ENCODE measurements at regions not wholly inside any gene's neighbourhood (a gene's known extent, or its start where the extent isn't known, plus 50 kb on each side); places are given as distances from the start of the nearest gene placed in this dataset.

DNA sequence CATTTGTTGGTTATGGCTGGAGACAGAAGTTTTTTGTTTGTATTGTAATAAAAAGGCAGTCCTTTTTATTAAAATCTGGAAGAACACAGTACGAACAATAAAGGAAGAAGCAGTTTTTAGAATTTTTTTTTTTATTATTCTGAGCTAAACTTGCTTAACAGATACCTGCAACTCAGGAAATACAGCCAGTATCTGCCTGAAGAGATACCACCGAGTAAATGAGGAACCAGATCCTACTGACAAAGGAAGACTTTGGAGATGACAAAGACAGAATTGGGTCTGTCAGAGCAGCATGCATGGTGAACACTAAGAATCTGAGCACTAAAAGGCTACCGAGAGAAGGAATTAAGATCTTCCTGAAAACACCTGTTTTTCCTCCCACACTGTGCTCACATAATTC, 1335.9 kb upstream of the SORCS1 start:
- H4K91ac ChIP-seq (ENCODE audit: insufficient read length, low read depth, low read length) = no peak overlapping the region
- Mint-ChIP-seq H3K27ac (no peak overlapping the region), H3K27me3 (ENCODE audit: low read depth) (no peaks in the 10 kb centered on the region), H3K36me3 (ENCODE audit: insufficient read depth in 1 of 3, low read depth in 3 of 3) (peaks cover 2 to 13% (median 3%) of the 10 kb centered on the region in 3 experiments; a peak in 4 of 7 replicates), H3K4me1 (no peaks in the 10 kb centered on the region), H3K9me3 (peaks cover 11 to 24% of the 10 kb centered on the region in 2 experiments), H3K4me3 (no peak overlapping the region)
- no peak overlapping the region for H3T11ph ChIP-seq (ENCODE audit: low read length)
- no peak overlapping the region for H2AK5ac ChIP-seq (ENCODE audit: insufficient read length, low read length)
- no peak overlapping the region for H3K18ac ChIP-seq (ENCODE audit: insufficient read length, low read depth, low read length)
- H3K27me3 ChIP-seq (ENCODE audit: insufficient read depth, low read length) = no peaks in the 10 kb centered on the region
- H3K4ac ChIP-seq (ENCODE audit: low read depth, low read length) = no peak overlapping the region
- H2BK15ac ChIP-seq (ENCODE audit: low read depth, low read length) = no peak overlapping the region
- no peak overlapping the region for H2AFZ ChIP-seq (ENCODE audit: low read length)
- H2BK120ac ChIP-seq (ENCODE audit: low read depth, low read length, poor library complexity, severe bottlenecking) = no peak overlapping the region
- H3K14ac ChIP-seq (ENCODE audit: insufficient read depth, low read length) = no peak overlapping the region
- H3K79me1 ChIP-seq (ENCODE audit: insufficient read depth, low read depth, low read length, poor library complexity, severe bottlenecking) = no peaks in the 10 kb centered on the region
- H3K56ac ChIP-seq (ENCODE audit: insufficient read length, low read depth, low read length) = no peak overlapping the region
- no peak overlapping the region for H4K5ac ChIP-seq (ENCODE audit: insufficient read length, low read depth, low read length)
- H3K23me2 ChIP-seq (ENCODE audit: insufficient read length, low read depth, low read length, poor library complexity, severe bottlenecking) = no peaks in the 10 kb centered on the region
- no peaks in the 10 kb centered on the region for H4K20me1 ChIP-seq (ENCODE audit: control insufficient read depth, insufficient read depth, insufficient read length)
- H3K27ac ChIP-seq (ENCODE audit: insufficient read length, low read depth, low read length) = no peak overlapping the region
- no CpG with 5 or more reads among the region's 3 CpGs for WGBS (ENCODE audit: extremely low coverage, insufficient read length, low lambda C conversion rate)
- H3K23ac ChIP-seq (ENCODE audit: insufficient read length, low read depth, low read length) = no peak overlapping the region
- H3K79me2 ChIP-seq (ENCODE audit: insufficient read depth, low read length) = no peaks in the 10 kb centered on the region
- no peak overlapping the region for H4K8ac ChIP-seq (replicated peaks; ENCODE audit: insufficient read length, low read depth, low read length)
- no peaks in the 10 kb centered on the region for H3K4me1 ChIP-seq (ENCODE audit: insufficient read depth, low read length)
- no peak overlapping the region for H3K9ac ChIP-seq (ENCODE audit: extremely low read depth, insufficient read length, low read length)
- H2BK20ac ChIP-seq (ENCODE audit: low read depth, low read length, poor library complexity, severe bottlenecking) = no peak overlapping the region
- no peak overlapping the region for H2BK12ac ChIP-seq (ENCODE audit: insufficient read length, low read depth, low read length)
- H3K4me2 ChIP-seq (ENCODE audit: insufficient read depth, insufficient read length, low read length) = no peak overlapping the region
- no peak overlapping the region for H2BK5ac ChIP-seq (ENCODE audit: insufficient read length, low read length)
- peaks cover 10% of the 10 kb centered on the region for H3K9me3 ChIP-seq (ENCODE audit: control insufficient read depth, low read depth, low read length)
- TF ChIP-seq CTCF (conservative IDR thresholded peaks at IDR 0.05) = no peak
- no peak for DNase-seq

Measured in H9 (cell line).